AG10803 (cell line): ENCODE measurements at regions not wholly inside any gene's neighbourhood (a gene's known extent, or its start where the extent isn't known, plus 50 kb on each side); places are given as distances from the start of the nearest gene placed in this dataset.

Experiments
- DNase-seq: peaks from one replicate; pipeline ENCODE4 v3.0.0; 2010; ENCODE audit warnings: low read depth
- H3K4me3 ChIP-seq: 2 replicates; pipeline ENCODE4 v1.5.1; 2011; ENCODE audit warnings: mild to moderate bottlenecking, low read length, control low read depth
- CTCF ChIP-seq: conservative IDR thresholded peaks from 2 replicates; pipeline ENCODE4 v1.5.1; 2011; ENCODE audit warnings: mild to moderate bottlenecking, low read length, control low read depth, inconsistent platforms

GRCh38 chr22:48782811-48783511 is 1044.7 kb downstream of the BRD1 start:
- TF ChIP-seq CTCF = no peak
- DNase-seq = no peak

GRCh38 chr22:48782326-48782725 is 1045.3 kb downstream of the BRD1 start:
- no peak for DNase-seq
- H3K4me3 ChIP-seq = no peak overlapping the region
- TF ChIP-seq CTCF = no peak

More at GRCh38 chr22:48782811-48783511, 1044.7 kb downstream of the BRD1 start:
- H3K4me3 ChIP-seq = no peak overlapping the region

GRCh38 chr22:48781868-48782267 is 1045.8 kb downstream of the BRD1 start:
- no peak for DNase-seq
- no peak overlapping the region for H3K4me3 ChIP-seq
- no peak for TF ChIP-seq CTCF

GRCh38 chr22:48781391-48781790 is 1046.3 kb downstream of the BRD1 start:
- TF ChIP-seq CTCF = no peak
- H3K4me3 ChIP-seq = no peak overlapping the region
- no peak for DNase-seq

GRCh38 chr22:48780597-48781277 is 1046.9 kb downstream of the BRD1 start:
- no peak for TF ChIP-seq CTCF
- H3K4me3 ChIP-seq = no peak overlapping the region
- DNase-seq = no peak

DNA sequence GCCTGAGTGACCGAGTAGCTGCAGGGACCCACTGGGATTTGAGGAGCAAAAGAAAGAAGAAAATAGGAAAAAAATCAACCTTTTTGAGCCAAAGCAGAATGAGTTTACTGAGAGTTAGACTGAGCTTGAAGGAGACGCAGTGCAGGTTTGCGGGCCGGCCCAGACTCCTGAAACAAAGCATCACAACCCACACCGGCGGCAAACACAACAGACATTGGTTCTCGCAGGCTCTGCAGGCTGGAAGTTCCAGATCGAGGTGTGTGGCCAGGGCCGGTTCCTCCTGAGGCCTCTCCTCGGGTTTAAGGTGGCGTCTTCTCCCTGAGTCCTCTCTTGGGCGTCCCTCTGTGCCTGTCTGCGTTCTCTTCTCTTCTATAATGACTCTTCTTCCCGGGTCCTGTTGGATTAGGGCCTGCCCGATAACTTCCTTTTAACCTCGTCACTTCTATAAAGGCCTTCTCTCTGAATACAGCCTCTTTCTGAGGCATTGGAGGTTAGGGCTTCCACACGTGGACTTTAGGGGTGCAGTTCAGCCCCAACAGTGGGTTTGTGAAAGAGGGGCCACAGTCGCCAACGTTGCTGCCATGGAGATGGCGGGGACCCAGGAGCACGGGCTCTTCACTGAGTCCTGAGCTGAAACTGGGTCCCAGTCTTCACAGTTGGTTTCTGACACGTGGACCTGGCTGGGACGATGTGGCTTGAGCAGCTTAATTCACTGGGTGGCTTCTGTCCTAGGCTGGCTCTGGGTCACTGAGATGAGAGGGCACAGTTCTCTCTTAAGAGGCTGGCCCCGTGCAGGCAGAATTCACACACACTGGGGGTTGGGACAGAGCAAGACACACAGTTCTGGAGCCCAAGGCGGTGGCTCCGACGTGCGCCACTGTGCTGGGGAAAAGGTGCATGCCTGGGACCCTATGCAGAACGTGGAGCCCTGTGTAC is 1047.7 kb downstream of the BRD1 start:
- no peak overlapping the region for H3K4me3 ChIP-seq
- no peak for DNase-seq
- no peak for TF ChIP-seq CTCF
